Chondrocyte (in vitro differentiated cells): ENCODE measurements at regions not wholly inside any gene's neighbourhood (a gene's known extent, or its start where the extent isn't known, plus 50 kb on each side); places are given as distances from the start of the nearest gene placed in this dataset.

Experiments
- DNase-seq: peaks from one replicate; pipeline ENCODE4 v3.0.0; 2021; ENCODE audit warnings: mixed read lengths, low spot score
- H3K27ac Mint-ChIP-seq: one replicate; pipeline ENCODE4 v1.8.0; 2021; ENCODE audit warnings: mild to moderate bottlenecking, moderate library complexity, mixed read lengths; ENCODE audit not compliant: unreplicated experiment
- H3K27me3 Mint-ChIP-seq: 2 replicates; pipeline ENCODE4 v1.8.0; 2021; ENCODE audit warnings: low read depth, mixed read lengths
- H3K36me3 Mint-ChIP-seq: 2 replicates; pipeline ENCODE4 v1.8.0; 2021; ENCODE audit warnings: low read depth, mixed read lengths
- H3K4me1 Mint-ChIP-seq: 2 replicates; pipeline ENCODE4 v1.8.0; 2021; ENCODE audit warnings: low read depth, mild to moderate bottlenecking, mixed read lengths
- H3K4me3 Mint-ChIP-seq: one replicate; pipeline ENCODE4 v1.8.0; 2021; ENCODE audit warnings: mild to moderate bottlenecking, moderate library complexity, mixed read lengths; ENCODE audit not compliant: unreplicated experiment
- H3K9me3 Mint-ChIP-seq: 2 replicates; pipeline ENCODE4 v1.8.0; 2021; ENCODE audit warnings: low read depth, mixed read lengths
- CTCF ChIP-seq: fragments of 200-600 bp; sonication (generic); IDR thresholded peaks from 2 replicates; pipeline ENCODE4 v1.5.0; 2021; ENCODE audit warnings: antibody characterized with exemption, mild to moderate bottlenecking, moderate library complexity

DNA sequence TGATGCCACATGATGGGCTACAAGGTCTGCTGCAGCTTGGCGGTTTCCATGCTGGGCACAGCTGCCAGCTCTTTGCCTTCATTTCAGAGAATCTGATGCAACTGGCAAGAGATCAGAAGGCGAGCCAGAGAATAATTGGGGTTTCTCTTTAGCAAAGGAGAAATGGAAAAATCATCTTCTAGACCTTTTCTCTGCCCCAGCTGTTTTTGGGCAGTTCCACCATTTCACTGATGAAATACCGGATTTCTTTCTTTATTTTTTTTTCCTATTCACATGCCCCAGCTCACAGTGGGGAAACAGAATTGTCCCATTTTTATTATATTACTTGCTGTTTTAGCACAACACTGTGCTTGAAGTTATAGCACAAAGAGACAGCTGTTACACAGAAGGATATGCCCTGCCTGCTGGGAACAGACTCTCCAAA, 439.3 kb upstream of the GOT2 start:
- no peak for DNase-seq
- Mint-ChIP-seq H3K4me1 (peaks cover 3% of the 10 kb centered on the region), H3K4me3 (no peak overlapping the region), H3K9me3 (no peaks in the 10 kb centered on the region), H3K27me3 (peaks cover 16% of the 10 kb centered on the region), H3K36me3 (no peaks in the 10 kb centered on the region), H3K27ac (no peak overlapping the region)
- TF ChIP-seq CTCF = no peak

- H3K4me1 Mint-ChIP-seq = peaks cover 3% of the 10 kb centered on the region
- no peak for DNase-seq
- no peaks in the 10 kb centered on the region for H3K9me3 Mint-ChIP-seq
- no peak overlapping the region for H3K4me3 Mint-ChIP-seq
- no peak for TF ChIP-seq CTCF
- H3K27me3 Mint-ChIP-seq = peaks cover 16% of the 10 kb centered on the region
- H3K27ac Mint-ChIP-seq = no peak overlapping the region
- H3K36me3 Mint-ChIP-seq = no peaks in the 10 kb centered on the region
Observed at GRCh38 chr16:59170099-59170712, 436.1 kb upstream of the GOT2 start.

DNA sequence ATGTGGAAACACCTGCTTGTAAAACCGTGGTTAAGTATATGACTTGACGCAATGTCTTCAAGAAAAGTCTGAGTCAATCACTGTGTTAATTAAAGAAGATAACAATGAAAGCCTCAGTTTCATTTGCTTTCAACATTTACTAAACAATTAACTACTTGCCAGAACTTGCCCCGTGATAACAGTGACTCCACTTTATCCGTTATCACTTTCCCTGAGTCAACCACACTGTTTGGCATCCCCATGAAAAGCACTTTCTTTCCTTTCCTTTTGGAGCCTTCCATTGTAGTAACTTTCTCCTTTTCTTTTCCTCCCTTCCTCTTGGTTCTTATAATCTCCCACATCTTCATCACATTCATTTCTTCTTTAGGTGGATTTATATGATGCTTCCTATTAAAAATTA, 435.1 kb upstream of the GOT2 start:
- Mint-ChIP-seq H3K4me1 (peaks cover 3% of the 10 kb centered on the region), H3K27ac (no peak overlapping the region), H3K9me3 (no peaks in the 10 kb centered on the region), H3K36me3 (no peaks in the 10 kb centered on the region), H3K4me3 (no peak overlapping the region), H3K27me3 (peaks cover 13% of the 10 kb centered on the region)
- TF ChIP-seq CTCF = no peak
- no peak for DNase-seq

- Mint-ChIP-seq H3K4me1 (peaks cover 3% of the 10 kb centered on the region), H3K4me3 (no peak overlapping the region), H3K36me3 (no peaks in the 10 kb centered on the region), H3K27me3 (peaks cover 13% of the 10 kb centered on the region), H3K9me3 (no peaks in the 10 kb centered on the region), H3K27ac (no peak overlapping the region)
- no peak for TF ChIP-seq CTCF
- no peak for DNase-seq
Observed at GRCh38 chr16:59168461-59169114, 434.5 kb upstream of the GOT2 start.

DNA sequence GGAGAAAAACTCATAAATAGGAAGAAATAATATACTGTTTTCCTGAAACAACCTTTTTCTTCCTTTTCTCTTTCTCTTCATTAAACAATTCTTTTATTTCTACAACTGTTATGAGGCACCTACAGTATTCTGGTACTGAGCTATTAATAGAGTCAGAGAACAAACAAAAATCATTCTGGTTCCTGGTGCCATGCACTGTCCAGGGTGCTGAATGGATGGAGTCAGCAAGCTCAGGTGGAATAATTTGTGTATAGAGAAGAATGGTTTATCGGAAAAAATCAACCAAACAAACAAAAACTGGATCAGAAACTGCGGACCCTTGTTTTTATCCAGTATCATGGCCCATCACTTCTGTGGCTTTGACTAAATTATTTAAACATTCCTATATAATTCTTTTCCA, 430.3 kb upstream of the GOT2 start:
- Mint-ChIP-seq H3K9me3 (no peaks in the 10 kb centered on the region), H3K4me3 (no peak overlapping the region), H3K36me3 (no peaks in the 10 kb centered on the region), H3K4me1 (peaks cover 3% of the 10 kb centered on the region), H3K27ac (no peak overlapping the region), H3K27me3 (peaks cover 6% of the 10 kb centered on the region)
- DNase-seq = no peak
- TF ChIP-seq CTCF = no peak
